HG03378 (cell line): ENCODE measurements at regions not wholly inside any gene's neighbourhood (a gene's known extent, or its start where the extent isn't known, plus 50 kb on each side); places are given as distances from the start of the nearest gene placed in this dataset.
A peak's percentile ranks its signal among the peaks of the same experiment; 100 is the strongest.
"Not testable (repeated sequence)": the region's sequence is repeated elsewhere in the genome, so short reads cannot be mapped to it uniquely, and the experiment has no call there.

Experiments
- ATAC-seq: cut with Tn5 transposase; IDR thresholded peaks from one replicate; pipeline ENCODE4 v1.9.1; 2021; ENCODE audit warnings: mild to moderate bottlenecking, moderate library complexity; ENCODE audit not compliant: unreplicated experiment

- ATAC-seq, result not testable (repeated sequence)
Observed at GRCh38 chr4:67412153-67412712, 133.1 kb downstream of the CENPC start.

GRCh38 chr4:67403342-67403741, 142.0 kb downstream of the CENPC start:
- no peak for ATAC-seq

GRCh38 chr4:67401902-67402301, 143.4 kb downstream of the CENPC start:
- no peak for ATAC-seq

- ATAC-seq, result no peak
Observed at GRCh38 chr4:67397931-67398330, 147.4 kb downstream of the CENPC start.

GRCh38 chr4:67397031-67397430, 148.3 kb downstream of the CENPC start:
- ATAC-seq, result no peak

GRCh38 chr4:67396008-67396407, 149.3 kb downstream of the CENPC start:
- ATAC-seq, result no peak

- no peak for ATAC-seq
Observed at GRCh38 chr4:67394879-67395278, 150.4 kb downstream of the CENPC start.

- peak; percentile 52 for ATAC-seq
Observed at GRCh38 chr4:67393699-67394281, 151.5 kb downstream of the CENPC start.

GRCh38 chr4:67393007-67393406, 152.3 kb downstream of the CENPC start:
- no peak for ATAC-seq

- ATAC-seq, result not testable (repeated sequence)
Observed at GRCh38 chr4:67381406-67381804, 163.9 kb downstream of the CENPC start.

- ATAC-seq, result not testable (repeated sequence)
Observed at GRCh38 chr4:67380702-67381405, 164.4 kb downstream of the CENPC start.

GRCh38 chr4:67380154-67380553, 165.1 kb downstream of the CENPC start:
- no peak for ATAC-seq

- no peak for ATAC-seq
Observed at GRCh38 chr4:67375291-67375690, 170.0 kb downstream of the CENPC start.

GRCh38 chr4:67371615-67372014, 173.7 kb downstream of the CENPC start:
- ATAC-seq, result no peak

GRCh38 chr4:67366311-67366861, 178.9 kb downstream of the CENPC start:
- no peak for ATAC-seq

- no peak for ATAC-seq
Observed at GRCh38 chr4:67365661-67366245, 179.6 kb downstream of the CENPC start.

GRCh38 chr4:67355806-67356205, 189.5 kb downstream of the CENPC start:
- ATAC-seq, result no peak

- no peak for ATAC-seq
Observed at GRCh38 chr4:67346654-67347053, 198.6 kb downstream of the CENPC start.

GRCh38 chr4:67344594-67345380, 200.5 kb downstream of the CENPC start:
- no peak for ATAC-seq

- ATAC-seq, result no peak
Observed at GRCh38 chr4:67343199-67343598, 202.1 kb downstream of the CENPC start.

GRCh38 chr4:67342291-67342690, 203.0 kb downstream of the CENPC start:
- no peak for ATAC-seq
